HCT116 (cell line): ENCODE measurements at regions not wholly inside any gene's neighbourhood (a gene's known extent, or its start where the extent isn't known, plus 50 kb on each side); places are given as distances from the start of the nearest gene placed in this dataset.

Source experiments
- EGR1 ChIP-seq: IDR thresholded peaks from 2 replicates; pipeline ENCODE4 v1.6.1; 2012; ENCODE audit warnings: low read depth
- EZH2 ChIP-seq: fragments of 200-600 bp; sonication (generic); IDR thresholded peaks from 2 replicates; pipeline ENCODE4 v1.6.1; 2017; ENCODE audit warnings: antibody characterized with exemption, mixed run types
- EZH2phosphoT487 ChIP-seq: fragments of 200-600 bp; IDR thresholded peaks from 2 replicates; pipeline ENCODE4 v1.6.1; 2018; ENCODE audit warnings: antibody characterized with exemption, borderline replicate concordance
- POLR2A ChIP-seq: IDR thresholded peaks from 2 replicates; pipeline ENCODE4 v1.7.0; 2011; ENCODE audit warnings: borderline replicate concordance; ENCODE audit not compliant: insufficient read depth, insufficient read length; ENCODE audit errors: extremely low read depth
- POLR2AphosphoS5 ChIP-seq: IDR thresholded peaks from 2 replicates; pipeline ENCODE4 v1.6.1; 2011; ENCODE audit warnings: mild to moderate bottlenecking, low read depth, low read length, moderate library complexity
- REST ChIP-seq: IDR thresholded peaks from 2 replicates; pipeline ENCODE4 v1.6.1; 2012; ENCODE audit warnings: low read depth
- SIN3A ChIP-seq: IDR thresholded peaks from 2 replicates; pipeline ENCODE4 v1.6.1; 2012; ENCODE audit warnings: low read depth
- SP1 ChIP-seq: IDR thresholded peaks from 2 replicates; pipeline ENCODE4 v1.6.1; 2012; ENCODE audit warnings: low read depth
- SRF ChIP-seq: IDR thresholded peaks from 2 replicates; pipeline ENCODE4 v1.6.1; 2012; ENCODE audit warnings: low read depth
- TCF7L2 ChIP-seq: IDR thresholded peaks from 2 replicates; pipeline ENCODE4 v1.7.0; 2011; ENCODE audit warnings: borderline replicate concordance, inconsistent platforms; ENCODE audit not compliant: insufficient read depth, insufficient read length; ENCODE audit errors: extremely low read depth
- TF ChIP-seq, protein P1 (sequence below): IDR thresholded peaks from 2 replicates; pipeline ENCODE4 v1.6.1; 2011; ENCODE audit warnings: mild to moderate bottlenecking, low read length, moderate library complexity; ENCODE audit not compliant: insufficient replicate concordance; ENCODE audit errors: extremely low read depth
- TF ChIP-seq, protein P2 (sequence below), 3 experiments: fragments of 200-600 bp in 1 of 3; sonication (generic) in 1 of 3; IDR thresholded peaks in 2 of 3; conservative IDR thresholded peaks in 1 of 3; 2 replicates each; pipeline ENCODE4 v1.5.1; 2012 to 2017; ENCODE audit warnings: low read depth in 2 of 3, low read length in 2 of 3, antibody characterized with exemption in 1 of 3, borderline replicate concordance in 1 of 3, control low read depth in 1 of 3, mild to moderate bottlenecking in 1 of 3, mixed read lengths in 1 of 3, mixed run types in 1 of 3, moderate library complexity in 1 of 3; ENCODE audit not compliant: insufficient read depth in 1 of 3

DNA sequence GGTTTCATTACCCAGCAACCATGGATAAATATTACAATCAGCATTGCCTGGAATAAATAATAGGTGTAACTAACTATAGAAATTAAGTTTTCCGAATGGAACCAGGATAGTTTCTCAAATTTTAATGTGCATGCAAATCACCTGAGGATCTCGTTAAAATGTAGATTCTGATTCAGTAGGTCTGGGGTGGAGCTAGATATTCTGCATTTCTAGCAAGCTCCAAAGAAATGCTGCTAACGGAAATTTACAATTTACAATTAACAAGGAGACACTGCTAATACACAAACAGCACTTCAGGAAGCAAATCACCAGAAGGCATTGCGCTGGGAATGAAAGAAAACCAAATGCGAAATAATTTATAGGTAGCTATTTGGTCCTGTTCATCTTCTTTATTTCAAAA is 597.5 kb upstream of the KLF12 start:
- no peak for TF ChIP-seq SP1
- TF ChIP-seq, protein P1, sequence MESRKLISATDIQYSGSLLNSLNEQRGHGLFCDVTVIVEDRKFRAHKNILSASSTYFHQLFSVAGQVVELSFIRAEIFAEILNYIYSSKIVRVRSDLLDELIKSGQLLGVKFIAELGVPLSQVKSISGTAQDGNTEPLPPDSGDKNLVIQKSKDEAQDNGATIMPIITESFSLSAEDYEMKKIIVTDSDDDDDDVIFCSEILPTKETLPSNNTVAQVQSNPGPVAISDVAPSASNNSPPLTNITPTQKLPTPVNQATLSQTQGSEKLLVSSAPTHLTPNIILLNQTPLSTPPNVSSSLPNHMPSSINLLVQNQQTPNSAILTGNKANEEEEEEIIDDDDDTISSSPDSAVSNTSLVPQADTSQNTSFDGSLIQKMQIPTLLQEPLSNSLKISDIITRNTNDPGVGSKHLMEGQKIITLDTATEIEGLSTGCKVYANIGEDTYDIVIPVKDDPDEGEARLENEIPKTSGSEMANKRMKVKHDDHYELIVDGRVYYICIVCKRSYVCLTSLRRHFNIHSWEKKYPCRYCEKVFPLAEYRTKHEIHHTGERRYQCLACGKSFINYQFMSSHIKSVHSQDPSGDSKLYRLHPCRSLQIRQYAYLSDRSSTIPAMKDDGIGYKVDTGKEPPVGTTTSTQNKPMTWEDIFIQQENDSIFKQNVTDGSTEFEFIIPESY, result no peak
- TF ChIP-seq, protein P2, sequence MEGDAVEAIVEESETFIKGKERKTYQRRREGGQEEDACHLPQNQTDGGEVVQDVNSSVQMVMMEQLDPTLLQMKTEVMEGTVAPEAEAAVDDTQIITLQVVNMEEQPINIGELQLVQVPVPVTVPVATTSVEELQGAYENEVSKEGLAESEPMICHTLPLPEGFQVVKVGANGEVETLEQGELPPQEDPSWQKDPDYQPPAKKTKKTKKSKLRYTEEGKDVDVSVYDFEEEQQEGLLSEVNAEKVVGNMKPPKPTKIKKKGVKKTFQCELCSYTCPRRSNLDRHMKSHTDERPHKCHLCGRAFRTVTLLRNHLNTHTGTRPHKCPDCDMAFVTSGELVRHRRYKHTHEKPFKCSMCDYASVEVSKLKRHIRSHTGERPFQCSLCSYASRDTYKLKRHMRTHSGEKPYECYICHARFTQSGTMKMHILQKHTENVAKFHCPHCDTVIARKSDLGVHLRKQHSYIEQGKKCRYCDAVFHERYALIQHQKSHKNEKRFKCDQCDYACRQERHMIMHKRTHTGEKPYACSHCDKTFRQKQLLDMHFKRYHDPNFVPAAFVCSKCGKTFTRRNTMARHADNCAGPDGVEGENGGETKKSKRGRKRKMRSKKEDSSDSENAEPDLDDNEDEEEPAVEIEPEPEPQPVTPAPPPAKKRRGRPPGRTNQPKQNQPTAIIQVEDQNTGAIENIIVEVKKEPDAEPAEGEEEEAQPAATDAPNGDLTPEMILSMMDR (IDR thresholded peaks at IDR 0.05 in 2 of 3, conservative IDR thresholded peaks at IDR 0.05 in 1 of 3; ENCODE audit: borderline replicate concordance in 1 of 3, insufficient read depth in 1 of 3, low read depth in 2 of 3, low read length in 2 of 3), result no peak
- TF ChIP-seq POLR2AphosphoS5, result no peak
- TF ChIP-seq EZH2phosphoT487, result no peak
- TF ChIP-seq EZH2, result no peak
- no peak for TF ChIP-seq POLR2A
- TF ChIP-seq SRF, result no peak
- TF ChIP-seq SIN3A, result no peak
- TF ChIP-seq TCF7L2, result no peak
- TF ChIP-seq REST, result no peak
- TF ChIP-seq EGR1, result no peak
